HepG2 (cell line): ENCODE measurements at regions not wholly inside any gene's neighbourhood (a gene's known extent, or its start where the extent isn't known, plus 50 kb on each side); places are given as distances from the start of the nearest gene placed in this dataset.

Experiments
- ATAC-seq: fragments of 200-7000 bp; cut with Tn5 transposase; 3 replicates; pipeline ENCODE4 v1.9.1; 2020; ENCODE audit warnings: mild to moderate bottlenecking, moderate library complexity
- BruUV-seq: library from RNA; stranded (reverse); fragments of 400-500 nt; replicated peaks from 2 replicates; lab custom pipeline; 2021; lab: Mats Ljungman, UMichigan
- CTCF ChIA-PET: fragments of 300-600 bp; formaldehyde crosslinking; extraction: SDS; loops from one replicate; lab custom pipeline; 2021; ENCODE audit warnings: low total read pairs, inconsistent platforms, low intra/inter-chr PET ratio; lab: Yijun Ruan, JAX
- POLR2A ChIA-PET: fragments of 350-600 bp; sonication (Branson Sonifier 250); formaldehyde crosslinking; loops from one replicate; lab custom pipeline; 2020; ENCODE audit warnings: antibody characterized with exemption, inconsistent platforms; lab: Yijun Ruan, JAX
- DNase-seq: peaks from one replicate; pipeline ENCODE4 v3.0.0-alpha.2; 2015; ENCODE audit warnings: low spot score
- FAIRE-seq: peaks from 3 replicates; lab custom pipeline; 2011; peaks lifted over from hg19 to GRCh38; lab: Jason Lieb, UNC
- H2AFZ ChIP-seq: one replicate; pipeline ENCODE4 v1.6.1; 2011; ENCODE audit warnings: low read length, inconsistent platforms
- H3K27ac ChIP-seq: fragments of 300-600 bp; 3 replicates; pipeline ENCODE4 v1.8.0; 2011; ENCODE audit warnings: mixed run types, mild to moderate bottlenecking, mixed read lengths, low read length, inconsistent platforms; ENCODE audit not compliant: insufficient read depth; ENCODE audit errors: extremely low read length
- H3K27me3 ChIP-seq, 2 experiments: fragments of 200-600 bp in 1 of 2; 2 replicates in 1 of 2; 3 replicates in 1 of 2; pipeline versions ENCODE4 v1.6.0 to v1.8.0; 2011; ENCODE audit warnings: low read length in 2 of 2, mild to moderate bottlenecking in 2 of 2, moderate library complexity in 2 of 2, inconsistent platforms in 1 of 2; ENCODE audit not compliant: insufficient read depth in 2 of 2, control insufficient read depth in 1 of 2
- H3K36me3 ChIP-seq, 2 experiments: fragments of 200-600 bp in 1 of 2; replicated peaks in 1 of 2; 2 replicates in 1 of 2; 3 replicates in 1 of 2; pipeline versions ENCODE4 v1.5.1 to v1.8.0; 2011; ENCODE audit warnings: low read length in 2 of 2, inconsistent platforms in 1 of 2; ENCODE audit not compliant: insufficient read depth in 2 of 2, control insufficient read depth in 1 of 2
- H3K4me1 ChIP-seq: 2 replicates; pipeline ENCODE4 v1.5.1; 2012; ENCODE audit warnings: low read length, inconsistent platforms; ENCODE audit not compliant: insufficient read depth
- H3K4me2 ChIP-seq: 2 replicates; pipeline ENCODE4 v1.6.0; 2011; ENCODE audit warnings: low read depth, low read length, inconsistent platforms
- H3K4me3 ChIP-seq, 3 experiments: fragments of 200-600 bp in 1 of 3; sonication (generic), shearing (Covaris generic) in 1 of 3; replicated peaks in 1 of 3; 2 replicates each; pipeline ENCODE4 v1.5.1; 2011 to 2016; ENCODE audit warnings: low read length in 3 of 3, inconsistent platforms in 2 of 3, low read depth in 2 of 3, mild to moderate bottlenecking in 2 of 3, control low read depth in 1 of 3, mixed read lengths in 1 of 3; ENCODE audit not compliant: insufficient read depth in 1 of 3
- H3K79me2 ChIP-seq: one replicate; pipeline ENCODE4 v1.6.1; 2011; ENCODE audit warnings: low read length, inconsistent platforms; ENCODE audit not compliant: insufficient read depth
- H3K9ac ChIP-seq: 2 replicates; pipeline ENCODE4 v1.6.0; 2011; ENCODE audit warnings: mild to moderate bottlenecking, low read depth, low read length, inconsistent platforms; ENCODE audit not compliant: insufficient read depth
- H3K9me3 ChIP-seq: 2 replicates; pipeline ENCODE4 v1.5.1; 2012; ENCODE audit warnings: mild to moderate bottlenecking, low read length
- H4K20me1 ChIP-seq: 2 replicates; pipeline ENCODE4 v1.6.0; 2011; ENCODE audit warnings: inconsistent platforms, mild to moderate bottlenecking, low read length, moderate library complexity; ENCODE audit not compliant: insufficient read depth
- CCAR2 ChIP-seq: fragments of 200-400 bp; formaldehyde crosslinking; optimal IDR thresholded peaks from 2 replicates; pipeline ENCODE3; 2018; ENCODE audit warnings: low read depth, mild to moderate bottlenecking, low read length, moderate library complexity
- MATR3 ChIP-seq: sonication (generic); formaldehyde crosslinking; IDR thresholded peaks from 2 replicates; pipeline ENCODE4 v1.4.0; 2020; ENCODE audit warnings: missing genetic modification reagents
- PHF20 ChIP-seq: sonication (generic); formaldehyde crosslinking; IDR thresholded peaks from 2 replicates; pipeline ENCODE4 v1.5.0; 2020; ENCODE audit warnings: mild to moderate bottlenecking, missing genetic modification reagents
- PHF21A ChIP-seq: sonication (generic); formaldehyde crosslinking; IDR thresholded peaks from 2 replicates; pipeline ENCODE4 v1.5.0; 2020; ENCODE audit warnings: mild to moderate bottlenecking, missing genetic modification reagents
- ZNF563 ChIP-seq: sonication (generic); formaldehyde crosslinking; IDR thresholded peaks from 2 replicates; pipeline ENCODE4 v1.8.0; 2022; ENCODE audit warnings: mild to moderate bottlenecking, moderate library complexity, missing genetic modification reagents
- WGBS: methylation state at CpG from one replicate; pipeline ENCODE4 v1.1.6; 2017; ENCODE audit warnings: low lambda C conversion rate; 5-methylcytosine and 5-hydroxymethylcytosine counted together
- in situ Hi-C: cut with HindIII; loops from 2 replicates; pipeline ENCODE4 v1.10.0; 2017; ENCODE audit warnings: low pct_unique_long_range_greater_than_20kb; ENCODE audit not compliant: extremely low pct_ligation_motif_present
- intact Hi-C: fragments of 100-400 bp; cut with micrococcal nuclease; formaldehyde crosslinking; loops from one replicate; pipeline ENCODE4 v1.10.0; 2022; ENCODE audit not compliant: unreplicated experiment
- TF ChIP-seq, protein P1 (sequence below): sonication (generic); formaldehyde crosslinking; IDR thresholded peaks from 2 replicates; pipeline ENCODE4 v1.8.0; 2022; ENCODE audit warnings: mild to moderate bottlenecking, missing genetic modification reagents, moderate library complexity
- TF ChIP-seq, protein P2 (sequence below): sonication (generic); formaldehyde crosslinking; IDR thresholded peaks from 2 replicates; pipeline ENCODE4 v1.8.0; 2022; ENCODE audit warnings: missing genetic modification reagents, mild to moderate bottlenecking, moderate library complexity, borderline replicate concordance
- TF ChIP-seq, protein P3 (sequence below): sonication (generic); formaldehyde crosslinking; IDR thresholded peaks from 2 replicates; pipeline ENCODE4 v1.5.1; 2020; ENCODE audit warnings: missing genetic modification reagents, mild to moderate bottlenecking, borderline replicate concordance
- TF ChIP-seq, protein P4 (sequence below): sonication (generic); formaldehyde crosslinking; IDR thresholded peaks from 2 replicates; pipeline ENCODE4 v1.4.0; 2020; ENCODE audit warnings: missing genetic modification reagents

DNA sequence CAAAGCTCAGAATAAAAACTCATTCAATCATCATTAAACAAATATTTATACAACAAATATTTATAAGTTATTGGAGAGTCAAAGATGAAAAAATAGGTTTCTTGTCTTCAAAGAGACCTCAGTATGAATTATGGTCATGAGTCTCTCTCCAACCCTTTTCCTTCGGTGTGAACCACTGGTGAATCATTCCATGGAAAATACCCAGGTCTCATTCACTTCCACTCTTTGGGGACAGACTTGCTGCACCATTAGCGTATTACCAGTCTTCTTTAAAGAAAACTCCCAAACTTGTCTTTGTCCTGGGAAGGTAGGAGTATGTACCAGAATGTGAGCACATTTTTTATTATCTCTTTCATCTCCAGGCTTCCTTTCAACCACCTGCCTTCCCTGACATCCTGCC lies 257.4 kb upstream of the RBMS1 start:
- WGBS, result 21% methylated on average over 2 of the region's 2 CpGs
- H3K4me3 ChIP-seq, result no peak overlapping the region
- CTCF ChIA-PET, result no interaction called here

DNA sequence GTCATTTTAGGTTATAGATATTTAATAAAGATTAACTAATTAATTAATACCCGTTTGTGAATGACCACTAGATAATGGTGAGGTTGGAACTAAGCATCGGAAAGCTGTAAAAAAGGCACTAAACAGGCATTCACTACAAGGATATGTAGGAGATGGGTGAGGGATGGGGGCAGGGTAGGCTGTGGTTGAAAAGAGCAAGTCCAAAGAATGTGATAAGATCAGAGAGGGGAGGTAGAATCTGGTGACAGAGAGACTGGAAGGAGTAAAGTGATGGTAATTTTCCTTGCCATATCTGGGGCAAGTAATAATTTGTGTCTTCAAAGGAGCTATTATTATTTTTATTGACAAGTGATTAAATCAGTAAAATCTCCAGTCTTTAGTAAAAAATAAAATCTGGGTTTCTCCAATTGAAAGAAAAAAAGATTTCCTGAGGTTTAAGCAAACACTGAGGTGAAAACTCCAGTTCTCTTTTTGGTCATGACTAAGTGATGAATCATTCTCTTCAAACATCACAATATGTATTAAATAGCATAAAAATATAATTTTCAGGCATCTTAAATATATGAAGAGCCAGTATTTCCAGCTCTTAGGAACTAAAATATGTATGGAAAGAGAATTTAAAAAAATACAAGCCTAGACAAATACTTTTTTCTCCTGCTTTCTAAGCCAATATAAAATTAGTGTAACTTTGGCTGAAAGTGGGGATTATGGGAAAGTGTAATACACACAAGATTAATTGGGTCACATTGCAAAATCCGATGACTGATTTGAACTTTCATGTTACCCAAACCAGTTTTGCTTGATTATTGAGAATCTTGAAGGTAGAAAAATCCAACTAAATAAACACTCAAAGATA lies 259.1 kb upstream of the RBMS1 start:
- POLR2A ChIA-PET, result no interaction called here
- H3K9ac ChIP-seq, result no peak overlapping the region
- H3K27me3 ChIP-seq, result no peaks in the 10 kb centered on the region
- DNase-seq, result no peak
- no peak for FAIRE-seq
- in situ Hi-C loops (no loop called here), intact Hi-C loops (no loop called here)
- no peak overlapping the region for H3K27ac ChIP-seq
- ATAC-seq, result no peak
- no peak overlapping the region for H3K4me3 ChIP-seq
- H3K36me3 ChIP-seq, result no peaks in the 10 kb centered on the region
- BruUV-seq, result no TSS peak
- no peaks in the 10 kb centered on the region for H3K79me2 ChIP-seq
- no peaks in the 10 kb centered on the region for H3K9me3 ChIP-seq
- no peaks in the 10 kb centered on the region for H4K20me1 ChIP-seq
- under 1% methylated on average over 3 of the region's 3 CpGs for WGBS
- H3K4me1 ChIP-seq, result no peaks in the 10 kb centered on the region
- no peak overlapping the region for H2AFZ ChIP-seq
- CTCF ChIA-PET, result no interaction called here
- no peak overlapping the region for H3K4me2 ChIP-seq
- TF ChIP-seq ZNF563 (CRISPR knock-in tag) (no peak), PHF20 (CRISPR knock-in tag) (no peak), PHF21A (no peak), CCAR2 (no peak)
- TF ChIP-seq, protein P1, sequence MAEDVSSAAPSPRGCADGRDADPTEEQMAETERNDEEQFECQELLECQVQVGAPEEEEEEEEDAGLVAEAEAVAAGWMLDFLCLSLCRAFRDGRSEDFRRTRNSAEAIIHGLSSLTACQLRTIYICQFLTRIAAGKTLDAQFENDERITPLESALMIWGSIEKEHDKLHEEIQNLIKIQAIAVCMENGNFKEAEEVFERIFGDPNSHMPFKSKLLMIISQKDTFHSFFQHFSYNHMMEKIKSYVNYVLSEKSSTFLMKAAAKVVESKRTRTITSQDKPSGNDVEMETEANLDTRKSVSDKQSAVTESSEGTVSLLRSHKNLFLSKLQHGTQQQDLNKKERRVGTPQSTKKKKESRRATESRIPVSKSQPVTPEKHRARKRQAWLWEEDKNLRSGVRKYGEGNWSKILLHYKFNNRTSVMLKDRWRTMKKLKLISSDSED, result no peak
- TF ChIP-seq, protein P2, sequence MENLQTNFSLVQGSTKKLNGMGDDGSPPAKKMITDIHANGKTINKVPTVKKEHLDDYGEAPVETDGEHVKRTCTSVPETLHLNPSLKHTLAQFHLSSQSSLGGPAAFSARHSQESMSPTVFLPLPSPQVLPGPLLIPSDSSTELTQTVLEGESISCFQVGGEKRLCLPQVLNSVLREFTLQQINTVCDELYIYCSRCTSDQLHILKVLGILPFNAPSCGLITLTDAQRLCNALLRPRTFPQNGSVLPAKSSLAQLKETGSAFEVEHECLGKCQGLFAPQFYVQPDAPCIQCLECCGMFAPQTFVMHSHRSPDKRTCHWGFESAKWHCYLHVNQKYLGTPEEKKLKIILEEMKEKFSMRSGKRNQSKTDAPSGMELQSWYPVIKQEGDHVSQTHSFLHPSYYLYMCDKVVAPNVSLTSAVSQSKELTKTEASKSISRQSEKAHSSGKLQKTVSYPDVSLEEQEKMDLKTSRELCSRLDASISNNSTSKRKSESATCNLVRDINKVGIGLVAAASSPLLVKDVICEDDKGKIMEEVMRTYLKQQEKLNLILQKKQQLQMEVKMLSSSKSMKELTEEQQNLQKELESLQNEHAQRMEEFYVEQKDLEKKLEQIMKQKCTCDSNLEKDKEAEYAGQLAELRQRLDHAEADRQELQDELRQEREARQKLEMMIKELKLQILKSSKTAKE (CRISPR knock-in tag), result no peak
- TF ChIP-seq, protein P3, sequence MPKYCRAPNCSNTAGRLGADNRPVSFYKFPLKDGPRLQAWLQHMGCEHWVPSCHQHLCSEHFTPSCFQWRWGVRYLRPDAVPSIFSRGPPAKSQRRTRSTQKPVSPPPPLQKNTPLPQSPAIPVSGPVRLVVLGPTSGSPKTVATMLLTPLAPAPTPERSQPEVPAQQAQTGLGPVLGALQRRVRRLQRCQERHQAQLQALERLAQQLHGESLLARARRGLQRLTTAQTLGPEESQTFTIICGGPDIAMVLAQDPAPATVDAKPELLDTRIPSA (CRISPR knock-in tag), result no peak
- TF ChIP-seq, protein P4, sequence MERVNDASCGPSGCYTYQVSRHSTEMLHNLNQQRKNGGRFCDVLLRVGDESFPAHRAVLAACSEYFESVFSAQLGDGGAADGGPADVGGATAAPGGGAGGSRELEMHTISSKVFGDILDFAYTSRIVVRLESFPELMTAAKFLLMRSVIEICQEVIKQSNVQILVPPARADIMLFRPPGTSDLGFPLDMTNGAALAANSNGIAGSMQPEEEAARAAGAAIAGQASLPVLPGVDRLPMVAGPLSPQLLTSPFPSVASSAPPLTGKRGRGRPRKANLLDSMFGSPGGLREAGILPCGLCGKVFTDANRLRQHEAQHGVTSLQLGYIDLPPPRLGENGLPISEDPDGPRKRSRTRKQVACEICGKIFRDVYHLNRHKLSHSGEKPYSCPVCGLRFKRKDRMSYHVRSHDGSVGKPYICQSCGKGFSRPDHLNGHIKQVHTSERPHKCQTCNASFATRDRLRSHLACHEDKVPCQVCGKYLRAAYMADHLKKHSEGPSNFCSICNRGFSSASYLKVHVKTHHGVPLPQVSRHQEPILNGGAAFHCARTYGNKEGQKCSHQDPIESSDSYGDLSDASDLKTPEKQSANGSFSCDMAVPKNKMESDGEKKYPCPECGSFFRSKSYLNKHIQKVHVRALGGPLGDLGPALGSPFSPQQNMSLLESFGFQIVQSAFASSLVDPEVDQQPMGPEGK (CRISPR knock-in tag), result no peak

More for the DNA sequence above, 257.4 kb upstream of the RBMS1 start:
- BruUV-seq, result no TSS peak
- intact Hi-C loops, result no loop called here
- POLR2A ChIA-PET, result no interaction called here
- H3K9me3 ChIP-seq, result no peaks in the 10 kb centered on the region
- H4K20me1 ChIP-seq, result no peaks in the 10 kb centered on the region
- no peak for ATAC-seq
- H3K27me3 ChIP-seq, result no peaks in the 10 kb centered on the region; a peak in 1 of 5 replicates
- no peaks in the 10 kb centered on the region for H3K79me2 ChIP-seq
- in situ Hi-C loops, result no loop called here
- no peak overlapping the region for H3K4me2 ChIP-seq
- no peak for DNase-seq
- TF ChIP-seq MATR3 (CRISPR knock-in tag), result no peak
- no peak overlapping the region for H3K9ac ChIP-seq
- H3K4me1 ChIP-seq, result no peaks in the 10 kb centered on the region
- no peaks in the 10 kb centered on the region for H3K36me3 ChIP-seq
- H3K27ac ChIP-seq, result no peak overlapping the region
- no peak overlapping the region for H2AFZ ChIP-seq
- FAIRE-seq, result no peak
